NB4 (cell line): ENCODE measurements at regions not wholly inside any gene's neighbourhood (a gene's known extent, or its start where the extent isn't known, plus 50 kb on each side); places are given as distances from the start of the nearest gene placed in this dataset.

Source experiments
- POLR2A ChIP-seq: IDR thresholded peaks from 2 replicates; pipeline ENCODE4 v1.6.1; 2011; ENCODE audit warnings: mild to moderate bottlenecking; ENCODE audit not compliant: insufficient read length; ENCODE audit errors: extremely low read depth
- TF ChIP-seq, protein P1 (sequence below): IDR thresholded peaks from one replicate; pipeline ENCODE4 v1.5.1; 2012; ENCODE audit warnings: low read depth, low read length
- TF ChIP-seq, protein P2 (sequence below): IDR thresholded peaks from 2 replicates; pipeline ENCODE4 v1.6.1; 2011; ENCODE audit warnings: low read depth, low read length

DNA sequence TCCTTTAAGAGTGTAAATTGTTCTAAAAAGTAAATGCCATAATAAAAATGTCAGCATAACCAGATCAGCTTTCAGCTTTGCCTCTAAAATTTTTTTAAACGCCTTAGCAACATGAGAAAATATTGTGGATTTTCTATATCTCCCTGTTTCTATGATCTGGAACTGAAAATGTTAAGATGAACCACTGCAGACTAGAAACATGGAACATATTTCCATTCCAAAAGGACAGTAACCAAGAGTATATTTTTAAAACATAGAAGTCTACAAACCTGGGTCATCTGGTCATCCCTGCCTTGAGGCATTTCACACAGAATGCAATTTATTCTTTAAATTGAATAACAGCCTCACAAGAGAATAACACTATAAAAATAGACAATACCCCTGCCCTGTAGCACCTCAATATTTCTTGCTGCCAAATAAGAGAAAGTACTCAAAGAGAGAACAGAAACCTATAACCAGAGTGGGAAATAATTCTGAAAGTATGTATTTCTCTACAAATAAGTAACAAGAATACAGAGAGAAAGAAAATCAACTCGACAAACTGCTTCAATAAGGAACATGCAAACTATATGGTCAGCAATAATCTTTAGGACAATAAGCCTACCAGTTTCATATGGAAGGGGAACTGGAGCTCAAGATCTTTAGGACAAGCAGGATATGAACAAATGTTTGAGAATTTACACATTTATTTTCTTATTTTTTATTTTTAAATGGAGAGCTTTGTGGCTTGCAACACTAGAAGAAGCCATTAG, 949.0 kb downstream of the EPHA3 start:
- TF ChIP-seq, protein P1, sequence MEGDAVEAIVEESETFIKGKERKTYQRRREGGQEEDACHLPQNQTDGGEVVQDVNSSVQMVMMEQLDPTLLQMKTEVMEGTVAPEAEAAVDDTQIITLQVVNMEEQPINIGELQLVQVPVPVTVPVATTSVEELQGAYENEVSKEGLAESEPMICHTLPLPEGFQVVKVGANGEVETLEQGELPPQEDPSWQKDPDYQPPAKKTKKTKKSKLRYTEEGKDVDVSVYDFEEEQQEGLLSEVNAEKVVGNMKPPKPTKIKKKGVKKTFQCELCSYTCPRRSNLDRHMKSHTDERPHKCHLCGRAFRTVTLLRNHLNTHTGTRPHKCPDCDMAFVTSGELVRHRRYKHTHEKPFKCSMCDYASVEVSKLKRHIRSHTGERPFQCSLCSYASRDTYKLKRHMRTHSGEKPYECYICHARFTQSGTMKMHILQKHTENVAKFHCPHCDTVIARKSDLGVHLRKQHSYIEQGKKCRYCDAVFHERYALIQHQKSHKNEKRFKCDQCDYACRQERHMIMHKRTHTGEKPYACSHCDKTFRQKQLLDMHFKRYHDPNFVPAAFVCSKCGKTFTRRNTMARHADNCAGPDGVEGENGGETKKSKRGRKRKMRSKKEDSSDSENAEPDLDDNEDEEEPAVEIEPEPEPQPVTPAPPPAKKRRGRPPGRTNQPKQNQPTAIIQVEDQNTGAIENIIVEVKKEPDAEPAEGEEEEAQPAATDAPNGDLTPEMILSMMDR = no peak
- TF ChIP-seq, protein P2, sequence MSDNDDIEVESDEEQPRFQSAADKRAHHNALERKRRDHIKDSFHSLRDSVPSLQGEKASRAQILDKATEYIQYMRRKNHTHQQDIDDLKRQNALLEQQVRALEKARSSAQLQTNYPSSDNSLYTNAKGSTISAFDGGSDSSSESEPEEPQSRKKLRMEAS = no peak
- no peak for TF ChIP-seq POLR2A
